Astrocyte of the cerebellum (primary cell): ENCODE measurements at regions not wholly inside any gene's neighbourhood (a gene's known extent, or its start where the extent isn't known, plus 50 kb on each side); places are given as distances from the start of the nearest gene placed in this dataset.

ENCODE experiments used
- DNase-seq: peaks from one replicate; pipeline ENCODE4 v3.0.0-alpha.2; 2011; ENCODE audit warnings: low read depth
- H3K4me3 ChIP-seq: 2 replicates; pipeline ENCODE4 v1.5.1; 2011; ENCODE audit warnings: mild to moderate bottlenecking, low read depth, low read length, moderate library complexity
- in situ Hi-C: cut with HindIII; loops from 2 replicates; pipeline ENCODE4 v1.10.0; 2017; ENCODE audit warnings: low sequenced_read_pairs
- TF ChIP-seq, protein P1 (sequence below): IDR thresholded peaks from 2 replicates; pipeline ENCODE4 v1.5.1; 2012; ENCODE audit warnings: low read length, low read depth, moderate library complexity, mild to moderate bottlenecking; ENCODE audit errors: missing control alignments

DNA sequence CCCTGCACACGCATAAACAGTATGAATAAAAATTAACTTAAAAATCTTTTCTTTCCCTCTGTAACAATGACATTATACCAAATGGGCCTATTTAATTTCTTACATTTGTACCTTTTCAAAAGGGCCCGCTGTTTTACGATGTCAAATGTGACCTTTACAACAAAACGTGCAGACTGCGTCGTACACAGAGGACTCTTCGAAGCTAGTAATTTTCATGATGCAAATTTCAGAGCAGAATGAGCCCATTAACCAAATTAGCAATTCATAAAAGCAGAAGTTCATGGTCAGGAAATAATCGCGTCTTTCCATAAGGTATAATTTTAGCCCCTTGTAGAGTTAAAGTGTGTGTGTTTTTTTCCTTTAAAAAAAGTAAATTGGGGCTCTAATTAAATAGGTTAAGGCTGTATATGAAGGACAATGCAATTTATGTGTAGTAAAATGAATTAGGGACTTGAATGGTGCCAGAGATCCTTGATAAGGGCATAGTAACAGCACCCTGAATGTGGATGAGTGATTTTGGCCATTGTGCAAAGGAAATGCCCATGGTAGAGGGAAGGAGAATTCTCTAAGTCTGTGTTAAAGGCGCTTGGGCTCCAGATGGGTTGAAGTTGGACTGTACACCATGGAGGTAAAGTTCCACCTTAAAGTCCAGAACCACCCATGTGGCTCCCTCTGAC lies 546.4 kb upstream of the EEF2KMT start:
- TF ChIP-seq, protein P1, sequence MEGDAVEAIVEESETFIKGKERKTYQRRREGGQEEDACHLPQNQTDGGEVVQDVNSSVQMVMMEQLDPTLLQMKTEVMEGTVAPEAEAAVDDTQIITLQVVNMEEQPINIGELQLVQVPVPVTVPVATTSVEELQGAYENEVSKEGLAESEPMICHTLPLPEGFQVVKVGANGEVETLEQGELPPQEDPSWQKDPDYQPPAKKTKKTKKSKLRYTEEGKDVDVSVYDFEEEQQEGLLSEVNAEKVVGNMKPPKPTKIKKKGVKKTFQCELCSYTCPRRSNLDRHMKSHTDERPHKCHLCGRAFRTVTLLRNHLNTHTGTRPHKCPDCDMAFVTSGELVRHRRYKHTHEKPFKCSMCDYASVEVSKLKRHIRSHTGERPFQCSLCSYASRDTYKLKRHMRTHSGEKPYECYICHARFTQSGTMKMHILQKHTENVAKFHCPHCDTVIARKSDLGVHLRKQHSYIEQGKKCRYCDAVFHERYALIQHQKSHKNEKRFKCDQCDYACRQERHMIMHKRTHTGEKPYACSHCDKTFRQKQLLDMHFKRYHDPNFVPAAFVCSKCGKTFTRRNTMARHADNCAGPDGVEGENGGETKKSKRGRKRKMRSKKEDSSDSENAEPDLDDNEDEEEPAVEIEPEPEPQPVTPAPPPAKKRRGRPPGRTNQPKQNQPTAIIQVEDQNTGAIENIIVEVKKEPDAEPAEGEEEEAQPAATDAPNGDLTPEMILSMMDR, result no peak
- in situ Hi-C loops, result no loop called here

DNA sequence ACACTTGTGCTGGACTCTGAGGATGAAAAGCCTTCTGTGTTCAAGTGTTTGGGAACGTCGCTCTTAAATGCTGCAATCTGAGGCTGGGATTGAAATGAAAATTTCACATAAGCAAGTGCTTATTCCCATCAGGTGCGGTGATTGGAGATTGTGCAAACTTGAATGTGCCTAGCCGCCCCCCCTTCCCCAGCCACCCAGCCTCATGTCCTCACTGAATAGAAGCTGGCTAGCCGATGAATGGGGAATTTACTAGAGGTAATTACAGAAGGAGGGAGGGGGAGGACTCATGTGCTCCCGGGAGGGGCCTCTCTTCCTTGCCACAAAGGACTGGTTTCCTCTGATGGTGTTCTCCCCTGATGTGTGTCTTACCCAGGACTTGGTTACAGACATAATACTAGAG lies 544.8 kb upstream of the EEF2KMT start:
- no peak for DNase-seq
- in situ Hi-C loops, result no loop called here
- H3K4me3 ChIP-seq, result no peak overlapping the region
- TF ChIP-seq, protein P1, result no peak

More for the DNA sequence above, 546.4 kb upstream of the EEF2KMT start:
- H3K4me3 ChIP-seq, result no peak overlapping the region
- no peak for DNase-seq

DNA sequence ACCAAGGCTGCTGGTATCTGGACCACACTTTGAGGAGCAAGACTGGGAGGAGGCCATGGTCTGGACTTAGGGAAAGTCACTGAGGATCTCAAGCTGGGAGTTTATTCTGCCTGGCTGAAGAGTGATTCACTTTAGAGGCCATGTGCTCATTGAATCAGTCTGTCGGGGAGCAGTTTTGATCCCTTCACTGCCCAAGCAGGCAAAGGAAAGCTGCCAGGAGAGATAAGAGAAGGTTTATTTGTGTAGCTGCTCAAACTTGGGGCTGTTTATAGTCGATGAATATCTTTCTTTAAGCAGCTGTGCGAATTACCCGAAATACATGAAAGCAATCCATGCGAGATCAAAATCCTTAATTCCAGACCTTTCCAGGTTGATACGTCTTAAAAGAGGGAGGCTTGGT lies 544.4 kb upstream of the EEF2KMT start:
- DNase-seq, result no peak
- in situ Hi-C loops, result no loop called here
- TF ChIP-seq, protein P1, result no peak
- no peak overlapping the region for H3K4me3 ChIP-seq

DNA sequence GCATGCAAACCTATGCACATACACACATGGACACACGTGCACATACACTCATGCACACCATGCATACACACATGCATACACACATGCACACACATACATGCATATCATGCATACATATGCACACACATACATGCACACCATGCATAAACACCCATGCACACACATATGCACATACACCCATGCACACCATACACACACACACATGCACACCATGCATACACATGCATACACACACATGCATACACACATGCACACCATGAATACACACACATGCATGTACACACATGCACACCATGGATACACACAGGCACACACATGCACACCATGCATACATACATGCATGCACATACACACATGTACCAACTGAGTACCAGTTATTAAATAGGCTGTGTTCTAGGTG lies 543.3 kb upstream of the EEF2KMT start:
- no peak overlapping the region for H3K4me3 ChIP-seq
- DNase-seq, result no peak
- TF ChIP-seq, protein P1, result no peak
- in situ Hi-C loops, result no loop called here

DNA sequence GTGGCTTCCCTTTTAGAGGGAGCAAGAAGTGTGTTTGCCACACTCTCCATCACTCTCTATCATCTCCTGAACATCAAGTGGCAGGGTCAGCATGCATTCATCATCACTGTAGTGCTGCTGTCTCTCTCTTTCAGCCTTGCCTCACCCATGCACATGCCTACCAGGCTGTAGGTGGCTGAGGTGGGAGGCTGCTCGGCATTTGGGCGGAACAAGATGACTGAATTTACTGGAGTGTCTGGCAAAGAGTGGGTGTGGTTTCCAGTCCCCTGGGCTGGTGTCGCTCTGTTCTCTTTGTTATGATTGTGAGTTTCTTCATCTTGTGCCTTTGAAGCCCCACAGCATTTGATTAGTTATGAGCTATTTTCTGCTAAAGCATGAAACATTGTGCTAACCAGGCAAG lies 541.9 kb upstream of the EEF2KMT start:
- DNase-seq, result no peak
- H3K4me3 ChIP-seq, result no peak overlapping the region
- in situ Hi-C loops, result no loop called here
- TF ChIP-seq, protein P1, result no peak

DNA sequence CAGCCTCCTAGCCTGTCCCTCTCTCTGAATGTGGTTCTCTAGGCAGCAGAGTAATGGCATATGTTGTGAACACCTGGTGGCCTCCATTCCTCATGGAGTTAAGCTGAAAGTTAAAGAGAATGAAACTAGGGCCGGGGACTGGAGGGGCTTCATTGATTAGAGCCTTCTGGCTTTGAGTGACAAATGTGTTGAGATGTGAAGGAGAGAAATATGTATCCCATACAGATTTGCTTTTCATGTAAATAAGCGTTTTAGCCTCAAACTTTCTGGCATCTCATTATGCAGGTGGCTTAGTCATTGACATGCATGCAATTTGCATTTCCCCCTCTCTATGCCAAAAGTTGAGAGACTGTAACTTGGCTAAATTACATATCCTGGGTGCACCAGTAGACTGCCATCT lies 537.7 kb upstream of the EEF2KMT start:
- DNase-seq, result no peak
- in situ Hi-C loops, result no loop called here
- TF ChIP-seq, protein P1, result no peak
- no peak overlapping the region for H3K4me3 ChIP-seq
